ENCODE measurements at regions not wholly inside any gene's neighbourhood (a gene's known extent, or its start where the extent isn't known, plus 50 kb on each side); places are given as distances from the start of the nearest gene placed in this dataset.
"Not testable (repeated sequence)": the region's sequence is repeated elsewhere in the genome, so short reads cannot be mapped to it uniquely, and the experiment has no call there.

- no peak for DNase-seq (ENCODE audit: low read depth in 2 of 2)
These were observed 1431.7 kb upstream of the ACVR2A start for GRCh38 chr2:146413086-146413610.

- DNase-seq (ENCODE audit: low read depth in 2 of 2): no peak
These were observed 1432.2 kb upstream of the ACVR2A start for GRCh38 chr2:146412625-146413024.

GRCh38 chr2:146405402-146406309, 1439.2 kb upstream of the ACVR2A start:
- DNase-seq (ENCODE audit: low read depth in 2 of 2): not testable (repeated sequence)

GRCh38 chr2:146403546-146404160, 1441.2 kb upstream of the ACVR2A start:
- not testable (repeated sequence) for DNase-seq (ENCODE audit: low read depth in 2 of 2)

- DNase-seq (ENCODE audit: low read depth in 2 of 2): no peak
These were observed 1452.2 kb upstream of the ACVR2A start for GRCh38 chr2:146392631-146393030.

- no peak for DNase-seq (ENCODE audit: low read depth in 2 of 2)
These were observed 1452.6 kb upstream of the ACVR2A start for GRCh38 chr2:146392186-146392585.

- DNase-seq (ENCODE audit: low read depth in 2 of 2): no peak
These were observed 1456.1 kb upstream of the ACVR2A start for GRCh38 chr2:146388757-146389156.

GRCh38 chr2:146386096-146386495, 1458.7 kb upstream of the ACVR2A start:
- DNase-seq (ENCODE audit: low read depth in 2 of 2): no peak

GRCh38 chr2:146385031-146385430, 1459.8 kb upstream of the ACVR2A start:
- no peak for DNase-seq (ENCODE audit: low read depth in 2 of 2)

GRCh38 chr2:146376511-146377064, 1468.2 kb upstream of the ACVR2A start:
- no peak for DNase-seq (ENCODE audit: low read depth in 2 of 2)

- no peak for DNase-seq (ENCODE audit: low read depth in 2 of 2)
These were observed 1470.3 kb upstream of the ACVR2A start for GRCh38 chr2:146374505-146374904.

- not testable (repeated sequence) for DNase-seq (ENCODE audit: low read depth in 2 of 2)
These were observed 1473.5 kb upstream of the ACVR2A start for GRCh38 chr2:146371364-146371763.

GRCh38 chr2:146370826-146371225, 1474.0 kb upstream of the ACVR2A start:
- no peak for DNase-seq (ENCODE audit: low read depth in 2 of 2)

- DNase-seq (ENCODE audit: low read depth in 2 of 2): no peak
These were observed 1478.6 kb upstream of the ACVR2A start for GRCh38 chr2:146366276-146366675.

GRCh38 chr2:146365041-146365440, 1479.8 kb upstream of the ACVR2A start:
- no peak for DNase-seq (ENCODE audit: low read depth in 2 of 2)

- no peak for DNase-seq (ENCODE audit: low read depth in 2 of 2)
These were observed 1481.1 kb upstream of the ACVR2A start for GRCh38 chr2:146363731-146364130.

- no peak for DNase-seq (ENCODE audit: low read depth in 2 of 2)
These were observed 1493.1 kb upstream of the ACVR2A start for GRCh38 chr2:146351689-146352088.

GRCh38 chr2:146349334-146349733, 1495.5 kb upstream of the ACVR2A start:
- DNase-seq (ENCODE audit: low read depth in 2 of 2): no peak

GRCh38 chr2:146324951-146325350, 1519.9 kb upstream of the ACVR2A start:
- DNase-seq (ENCODE audit: low read depth in 2 of 2): no peak

- DNase-seq (ENCODE audit: low read depth in 2 of 2): no peak
These were observed 1521.3 kb upstream of the ACVR2A start for GRCh38 chr2:146323564-146323963.

GRCh38 chr2:146321175-146321574, 1523.7 kb upstream of the ACVR2A start:
- DNase-seq (ENCODE audit: low read depth in 2 of 2): no peak

- no peak for DNase-seq (ENCODE audit: low read depth in 2 of 2)
These were observed 1526.9 kb upstream of the ACVR2A start for GRCh38 chr2:146317959-146318358.

GRCh38 chr2:146312899-146313298, 1531.9 kb upstream of the ACVR2A start:
- no peak for DNase-seq (ENCODE audit: low read depth in 2 of 2)
